ENCODE measurements at regions not wholly inside any gene's neighbourhood (a gene's known extent, or its start where the extent isn't known, plus 50 kb on each side); places are given as distances from the start of the nearest gene placed in this dataset.

GRCh38 chr1:87437663-87438295 lies 109.1 kb downstream of the LMO4 start:
- in situ Hi-C loops (cut with HindIII; ENCODE audit: low sequenced_read_pairs): no loop called here

- in situ Hi-C loops (cut with HindIII; ENCODE audit: low sequenced_read_pairs): no loop called here
Observed at GRCh38 chr1:87439821-87440220, 111.1 kb downstream of the LMO4 start.

- in situ Hi-C loops (cut with HindIII; ENCODE audit: low sequenced_read_pairs): no loop called here
Observed at GRCh38 chr1:87449348-87449963, 120.8 kb downstream of the LMO4 start.

GRCh38 chr1:87450136-87450535 lies 121.5 kb downstream of the LMO4 start:
- in situ Hi-C loops (cut with HindIII; ENCODE audit: low sequenced_read_pairs): no loop called here

- in situ Hi-C loops (cut with HindIII; ENCODE audit: low sequenced_read_pairs): no loop called here
Observed at GRCh38 chr1:87450615-87451209, 122.0 kb downstream of the LMO4 start.

DNA sequence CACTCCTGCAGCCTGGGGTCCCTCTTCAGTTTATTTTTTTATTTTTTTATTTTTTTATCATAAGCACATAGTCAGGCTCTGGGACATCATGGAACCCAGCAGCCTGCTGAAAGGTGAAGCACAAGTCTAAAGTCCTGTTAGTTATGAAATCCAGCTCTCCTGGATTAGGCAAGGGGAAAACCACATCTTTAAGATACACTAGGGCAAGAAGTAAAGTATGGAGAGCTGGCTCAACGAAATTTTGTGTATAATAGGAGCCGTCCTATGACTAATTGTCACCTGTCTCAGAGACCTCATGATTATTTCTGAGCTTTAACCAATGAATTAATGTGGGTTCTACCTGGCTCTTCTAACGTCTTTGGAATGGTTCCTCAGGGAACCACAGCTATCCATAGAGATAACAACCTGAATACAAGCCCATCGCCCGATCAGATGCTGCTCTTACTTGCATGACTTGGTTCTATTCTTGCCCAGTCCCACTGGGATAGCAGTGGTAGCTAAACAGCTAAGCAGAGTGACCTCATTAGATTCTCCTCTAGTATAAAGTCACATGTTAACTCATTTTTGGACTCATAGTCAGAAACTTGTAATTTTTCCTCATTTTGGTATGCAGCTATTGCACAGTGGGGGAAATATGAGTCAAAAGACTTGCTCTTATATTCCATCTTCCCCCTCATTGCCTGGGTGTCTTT lies 122.7 kb downstream of the LMO4 start:
- in situ Hi-C loops (cut with HindIII; ENCODE audit: low sequenced_read_pairs): no loop called here

DNA sequence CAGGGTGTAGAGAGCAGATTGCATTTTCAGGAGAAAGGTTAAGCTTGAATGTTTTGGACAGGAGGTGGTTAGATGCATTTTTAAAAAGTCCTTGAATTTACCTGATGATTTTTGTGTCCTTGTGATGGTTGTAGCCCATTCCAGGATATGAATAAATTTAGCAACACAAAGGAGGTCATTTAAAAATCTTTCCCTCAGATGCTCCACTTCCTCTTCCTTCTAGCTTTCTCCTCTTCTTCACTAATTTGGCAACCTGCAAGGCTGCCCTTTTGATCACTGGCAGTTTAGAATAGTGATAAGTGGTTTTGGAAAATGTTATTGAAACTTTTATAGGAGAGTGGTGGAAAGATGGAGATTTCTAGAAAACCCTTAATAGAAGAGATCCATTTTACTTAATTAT lies 124.0 kb downstream of the LMO4 start:
- in situ Hi-C loops (cut with HindIII; ENCODE audit: low sequenced_read_pairs): no loop called here

- in situ Hi-C loops (cut with HindIII; ENCODE audit: low sequenced_read_pairs): no loop called here
Observed at GRCh38 chr1:87457408-87457807, 128.7 kb downstream of the LMO4 start.

GRCh38 chr1:87462894-87463293 lies 134.2 kb downstream of the LMO4 start:
- in situ Hi-C loops (cut with HindIII; ENCODE audit: low sequenced_read_pairs): no loop called here

DNA sequence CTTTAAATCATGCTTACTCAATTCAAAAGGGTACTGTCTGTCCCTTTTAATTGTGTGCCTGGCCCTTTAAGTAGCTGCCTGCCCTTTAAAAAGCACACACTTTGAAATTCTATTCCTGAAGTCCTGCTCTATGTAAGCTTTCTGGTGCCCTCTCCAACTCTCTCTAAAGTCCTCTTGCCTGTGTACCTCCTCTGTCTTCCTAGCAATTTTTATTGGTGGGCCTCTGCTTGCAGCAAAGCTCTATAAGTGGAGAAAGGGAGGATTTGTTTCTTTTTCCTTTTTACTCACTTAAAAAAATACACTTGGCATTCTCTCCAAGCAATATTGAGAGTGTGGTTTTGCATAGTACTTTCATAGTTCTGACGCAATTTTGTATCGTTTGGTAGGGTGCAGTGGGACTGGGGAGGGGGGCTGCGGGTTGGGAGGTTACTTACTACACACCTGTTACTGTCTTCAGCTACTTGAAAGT lies 135.4 kb downstream of the LMO4 start:
- in situ Hi-C loops (cut with HindIII; ENCODE audit: low sequenced_read_pairs): no loop called here

- in situ Hi-C loops (cut with HindIII; ENCODE audit: low sequenced_read_pairs): no loop called here
Observed at GRCh38 chr1:87466621-87467020, 137.9 kb downstream of the LMO4 start.

DNA sequence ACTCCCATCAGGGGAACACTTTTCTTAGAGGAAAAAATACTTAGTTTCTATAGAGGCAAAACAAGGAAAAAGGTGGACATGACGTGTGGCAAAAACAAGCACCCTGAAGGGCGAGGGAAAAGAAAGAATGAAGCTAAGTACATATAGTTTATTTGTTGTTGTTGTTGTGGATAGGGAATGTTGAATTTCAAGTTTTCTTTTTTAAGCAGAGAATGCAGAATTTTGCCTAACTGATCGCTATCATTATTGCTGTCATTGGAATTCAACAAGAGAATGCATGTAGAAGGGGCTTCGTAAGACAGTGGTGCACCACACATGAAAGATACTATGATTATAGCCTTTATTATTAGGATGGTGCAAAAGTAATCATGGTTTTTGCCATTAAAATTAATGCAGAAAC lies 144.0 kb downstream of the LMO4 start:
- in situ Hi-C loops (cut with HindIII; ENCODE audit: low sequenced_read_pairs): no loop called here

DNA sequence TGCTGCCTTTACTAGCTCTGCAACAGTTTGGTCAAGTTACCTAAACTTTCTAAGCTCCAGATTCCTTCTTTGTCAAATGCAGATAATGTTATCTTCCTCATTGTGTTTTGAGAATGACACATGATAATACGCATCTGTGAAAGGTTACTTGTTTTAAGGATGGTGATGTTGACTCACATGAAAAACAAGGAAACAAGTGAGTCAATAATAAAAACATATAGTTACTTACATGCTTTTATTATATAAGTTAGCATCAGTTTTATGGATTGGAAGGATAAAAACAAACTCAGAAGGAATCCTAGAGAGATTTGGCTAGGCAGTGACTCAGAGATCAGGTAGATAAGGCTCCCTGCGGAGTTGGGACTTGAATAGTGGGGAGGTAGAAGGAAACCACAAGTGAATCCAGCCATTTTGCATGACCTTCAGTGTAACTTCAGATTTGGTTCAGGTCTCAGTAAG lies 144.6 kb downstream of the LMO4 start:
- in situ Hi-C loops (cut with HindIII; ENCODE audit: low sequenced_read_pairs): no loop called here

DNA sequence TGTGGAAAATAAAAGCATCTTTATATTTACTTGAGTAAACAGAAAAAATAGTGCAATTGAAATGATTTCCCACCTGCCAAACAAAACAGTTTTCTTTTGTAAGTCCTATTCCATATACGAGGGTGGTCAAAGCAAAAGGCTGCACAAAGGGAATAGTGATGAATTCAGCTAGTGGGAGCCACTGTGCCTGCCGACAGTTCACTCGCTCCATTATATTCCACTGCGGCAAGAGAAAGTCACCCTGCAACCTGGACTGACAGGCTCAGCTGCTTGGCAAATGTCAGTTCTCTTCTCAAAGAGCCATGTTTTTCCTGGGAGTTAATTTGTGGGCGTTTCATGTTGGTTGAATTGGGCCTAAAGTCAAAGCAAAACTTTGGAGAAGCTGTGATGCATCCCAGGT lies 145.4 kb downstream of the LMO4 start:
- in situ Hi-C loops (cut with HindIII; ENCODE audit: low sequenced_read_pairs): no loop called here

DNA sequence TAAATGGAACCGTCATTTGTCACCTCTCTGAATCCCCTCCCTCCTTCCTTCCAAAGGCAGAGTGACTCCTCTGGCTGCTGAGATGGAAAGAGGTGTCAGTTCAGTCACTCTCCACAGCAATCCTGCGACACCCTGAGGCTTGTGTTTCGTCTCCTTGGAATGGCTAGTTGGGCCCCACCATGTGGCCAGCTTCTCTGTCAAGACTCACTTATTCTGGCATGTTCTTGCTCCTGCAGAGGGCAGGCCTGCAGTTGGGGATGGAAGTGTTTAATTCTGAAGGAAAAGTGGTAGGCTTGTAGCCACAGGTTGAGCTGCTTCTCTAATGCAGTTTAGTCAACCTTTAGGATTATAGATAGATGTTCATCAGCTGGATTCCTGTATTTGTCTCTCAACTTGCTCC lies 149.6 kb downstream of the LMO4 start:
- in situ Hi-C loops (cut with HindIII; ENCODE audit: low sequenced_read_pairs): no loop called here

DNA sequence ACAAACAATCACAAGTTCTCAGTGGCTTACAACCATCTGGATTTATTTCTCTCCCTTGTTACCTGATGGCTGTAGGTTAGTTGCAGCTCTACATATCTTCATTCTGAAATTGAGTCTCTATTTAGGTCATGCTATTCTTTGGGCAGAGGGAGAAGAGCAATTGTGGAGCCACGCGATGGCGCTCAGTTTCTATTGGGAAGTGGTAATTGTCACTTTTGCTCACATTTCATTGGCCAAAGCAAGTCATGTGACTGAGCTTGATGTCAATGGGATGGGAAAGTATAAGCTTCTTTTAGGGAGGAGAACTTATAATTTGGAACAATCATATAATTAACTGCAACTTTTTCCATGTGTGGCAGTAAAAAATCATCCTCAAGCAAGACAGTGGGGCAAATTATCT lies 166.5 kb downstream of the LMO4 start:
- in situ Hi-C loops (cut with HindIII; ENCODE audit: low sequenced_read_pairs): no loop called here

DNA sequence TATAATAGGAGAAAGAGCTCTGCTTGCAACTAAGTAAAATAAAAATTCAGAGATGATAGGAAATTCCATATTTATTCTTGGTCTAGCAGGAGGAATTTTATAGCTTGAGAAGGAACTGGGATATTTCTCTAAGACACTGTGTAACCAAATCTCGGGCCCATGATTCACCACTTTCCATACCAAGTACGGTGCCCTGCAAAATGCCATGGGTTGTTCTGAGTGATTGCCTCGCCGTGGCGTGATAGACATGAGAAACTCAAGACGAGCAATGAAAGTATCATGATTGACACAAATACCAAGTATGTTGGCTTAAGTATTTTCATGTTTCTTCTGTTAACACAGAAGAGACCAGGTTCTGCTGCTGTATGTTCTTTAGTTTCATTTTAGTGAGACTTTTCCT lies 167.2 kb downstream of the LMO4 start:
- in situ Hi-C loops (cut with HindIII; ENCODE audit: low sequenced_read_pairs): no loop called here

GRCh38 chr1:87497380-87498203 lies 168.9 kb downstream of the LMO4 start:
- in situ Hi-C loops (cut with HindIII; ENCODE audit: low sequenced_read_pairs): no loop called here

GRCh38 chr1:87501738-87502137 lies 173.1 kb downstream of the LMO4 start:
- in situ Hi-C loops (cut with HindIII; ENCODE audit: low sequenced_read_pairs): no loop called here

GRCh38 chr1:87505391-87505983 lies 176.8 kb downstream of the LMO4 start:
- in situ Hi-C loops (cut with HindIII; ENCODE audit: low sequenced_read_pairs): no loop called here

DNA sequence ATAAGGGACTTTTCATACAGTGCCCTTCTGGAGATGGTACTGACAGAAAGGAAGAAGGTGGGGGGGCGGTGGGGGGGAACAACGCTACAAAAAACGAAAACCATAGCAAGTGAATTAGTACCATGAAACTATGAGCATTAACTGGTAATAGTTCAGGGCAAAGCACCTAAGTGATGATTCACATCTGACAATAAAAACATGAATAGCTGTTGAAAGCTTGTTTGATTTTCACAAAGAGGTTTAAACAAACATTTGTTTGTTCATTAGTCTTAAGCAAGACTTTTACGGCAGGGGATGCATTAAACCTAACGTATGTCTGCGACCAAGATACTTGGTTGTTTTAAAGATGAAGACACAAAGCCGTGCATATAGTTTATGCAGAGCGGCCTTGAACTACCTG lies 177.5 kb downstream of the LMO4 start:
- in situ Hi-C loops (cut with HindIII; ENCODE audit: low sequenced_read_pairs): no loop called here

Data from endothelial cell of hepatic sinusoid (primary cell).